ENCODE measurements at regions not wholly inside any gene's neighbourhood (a gene's known extent, or its start where the extent isn't known, plus 50 kb on each side); places are given as distances from the start of the nearest gene placed in this dataset.

- Histone ChIP-seq H3F3A (ENCODE audit: insufficient read depth, low read length) (no peaks in the 10 kb centered on the region), H3K9ac (ENCODE audit: low read length) (no peak overlapping the region)
- TF ChIP-seq CTCF (IDR thresholded peaks at IDR 0.05; ENCODE audit: low read length) (no peak), EZH2 (optimal IDR thresholded peaks at IDR 0.05; ENCODE audit: low read depth, low read length) (no peak), EZH2phosphoT487 (IDR thresholded peaks at IDR 0.05; ENCODE audit: low read length) (no peak)
Measured at GRCh38 chr13:58119351-58119750, 487.8 kb downstream of the PCDH17 start.

GRCh38 chr13:58119804-58120203 is 488.3 kb downstream of the PCDH17 start:
- no peaks in the 10 kb centered on the region for H3F3A ChIP-seq (ENCODE audit: insufficient read depth, low read length)
- no peak overlapping the region for H3K27ac ChIP-seq (ENCODE audit: low read length)
- TF ChIP-seq EZH2 (optimal IDR thresholded peaks at IDR 0.05; ENCODE audit: low read depth, low read length) (no peak), EZH2phosphoT487 (IDR thresholded peaks at IDR 0.05; ENCODE audit: low read length) (no peak), CTCF (IDR thresholded peaks at IDR 0.05; ENCODE audit: low read length) (no peak)
- no peaks in the 10 kb centered on the region for H4K20me1 ChIP-seq (ENCODE audit: insufficient read depth, low read length)
- no peak overlapping the region for H3K4me3 ChIP-seq (ENCODE audit: low read length)
- H3K9me3 ChIP-seq (replicated peaks; ENCODE audit: insufficient read depth, low read length) = no peaks in the 10 kb centered on the region
- no peaks in the 10 kb centered on the region for H3K4me1 ChIP-seq (ENCODE audit: low read length)
- no peak for DNase-seq
- no peaks in the 10 kb centered on the region for H3K79me2 ChIP-seq (ENCODE audit: low read length)
- no peaks in the 10 kb centered on the region for H3K36me3 ChIP-seq (replicated peaks; ENCODE audit: insufficient read depth, low read length)
- H2AFZ ChIP-seq (ENCODE audit: low read length) = no peak overlapping the region
- no peak overlapping the region for H3K9ac ChIP-seq (ENCODE audit: low read length)
- no peaks in the 10 kb centered on the region for H3K9me2 ChIP-seq (replicated peaks; ENCODE audit: insufficient read depth, low read length)
- no peaks in the 10 kb centered on the region for H3K27me3 ChIP-seq (replicated peaks; ENCODE audit: insufficient read depth, low read length)
- H3K4me2 ChIP-seq (ENCODE audit: low read depth, low read length) = no peak overlapping the region

More at GRCh38 chr13:58119351-58119750, 487.8 kb downstream of the PCDH17 start:
- Histone ChIP-seq H3K4me1 (ENCODE audit: low read length) (no peaks in the 10 kb centered on the region), H3K9me2 (replicated peaks; ENCODE audit: insufficient read depth, low read length) (no peaks in the 10 kb centered on the region), H4K20me1 (ENCODE audit: insufficient read depth, low read length) (no peaks in the 10 kb centered on the region), H3K27me3 (replicated peaks; ENCODE audit: insufficient read depth, low read length) (no peaks in the 10 kb centered on the region), H2AFZ (ENCODE audit: low read length) (no peak overlapping the region), H3K36me3 (replicated peaks; ENCODE audit: insufficient read depth, low read length) (no peaks in the 10 kb centered on the region), H3K4me3 (ENCODE audit: low read length) (no peak overlapping the region), H3K9me3 (replicated peaks; ENCODE audit: insufficient read depth, low read length) (no peaks in the 10 kb centered on the region), H3K27ac (ENCODE audit: low read length) (no peak overlapping the region), H3K79me2 (ENCODE audit: low read length) (no peaks in the 10 kb centered on the region), H3K4me2 (ENCODE audit: low read depth, low read length) (no peak overlapping the region)
- DNase-seq = no peak

- Histone ChIP-seq H4K20me1 (ENCODE audit: insufficient read depth, low read length) (no peaks in the 10 kb centered on the region), H3K9ac (ENCODE audit: low read length) (no peak overlapping the region), H2AFZ (ENCODE audit: low read length) (no peak overlapping the region), H3K27ac (ENCODE audit: low read length) (no peak overlapping the region), H3K4me1 (ENCODE audit: low read length) (no peaks in the 10 kb centered on the region), H3K4me2 (ENCODE audit: low read depth, low read length) (no peak overlapping the region), H3F3A (ENCODE audit: insufficient read depth, low read length) (no peaks in the 10 kb centered on the region), H3K36me3 (replicated peaks; ENCODE audit: insufficient read depth, low read length) (no peaks in the 10 kb centered on the region), H3K4me3 (ENCODE audit: low read length) (no peak overlapping the region), H3K79me2 (ENCODE audit: low read length) (no peaks in the 10 kb centered on the region), H3K9me3 (replicated peaks; ENCODE audit: insufficient read depth, low read length) (no peaks in the 10 kb centered on the region), H3K9me2 (replicated peaks; ENCODE audit: insufficient read depth, low read length) (no peaks in the 10 kb centered on the region), H3K27me3 (replicated peaks; ENCODE audit: insufficient read depth, low read length) (no peaks in the 10 kb centered on the region)
- no peak for DNase-seq
- TF ChIP-seq EZH2 (optimal IDR thresholded peaks at IDR 0.05; ENCODE audit: low read depth, low read length) (no peak), CTCF (IDR thresholded peaks at IDR 0.05; ENCODE audit: low read length) (no peak), EZH2phosphoT487 (IDR thresholded peaks at IDR 0.05; ENCODE audit: low read length) (no peak)
Measured at GRCh38 chr13:58126496-58126895, 495.0 kb downstream of the PCDH17 start.
